ENCODE measurements at regions not wholly inside any gene's neighbourhood (a gene's known extent, or its start where the extent isn't known, plus 50 kb on each side); places are given as distances from the start of the nearest gene placed in this dataset.

GRCh38 chr5:158382473-158382872 is 523.5 kb upstream of the CLINT1 start:
- no peaks in the 10 kb centered on the region for H3K36me3 ChIP-seq
- H3K4me1 ChIP-seq = peaks cover 0 to 24% (median 8%) of the 10 kb centered on the region in 4 donors
- intact Hi-C loops (cut with DNase I; ENCODE audit: low total_unique reads) = no loop called here
- no peak overlapping the region for H3K4me3 ChIP-seq
- H3K27me3 ChIP-seq = no peaks in the 10 kb centered on the region
- no peak for TF ChIP-seq CTCF (IDR thresholded peaks at IDR 0.05)
- peak; percentile 81 to 88 for DNase-seq
- H3K9me3 ChIP-seq = no peaks in the 10 kb centered on the region
- no peak overlapping the region for H3K27ac ChIP-seq

- Histone ChIP-seq H3K27me3 (no peaks in the 10 kb centered on the region), H3K36me3 (no peaks in the 10 kb centered on the region), H3K9me3 (no peaks in the 10 kb centered on the region), H3K4me3 (no peak overlapping the region), H3K27ac (no peak overlapping the region), H3K4me1 (peaks cover 0 to 24% (median 8%) of the 10 kb centered on the region in 4 donors)
- intact Hi-C loops (cut with DNase I; ENCODE audit: low total_unique reads) = no loop called here
- no peak for TF ChIP-seq CTCF (IDR thresholded peaks at IDR 0.05)
- no peak for DNase-seq
Observed at GRCh38 chr5:158381614-158382160, 522.7 kb upstream of the CLINT1 start.

- H3K4me3 ChIP-seq = no peak overlapping the region
- no peak for DNase-seq
- intact Hi-C loops (cut with DNase I; ENCODE audit: low total_unique reads) = no loop called here
- H3K36me3 ChIP-seq = no peaks in the 10 kb centered on the region
- H3K9me3 ChIP-seq = no peaks in the 10 kb centered on the region
- no peak for TF ChIP-seq CTCF (IDR thresholded peaks at IDR 0.05)
- H3K27ac ChIP-seq = no peak overlapping the region
- peaks cover 0 to 24% (median 8%) of the 10 kb centered on the region in 4 donors for H3K4me1 ChIP-seq
- H3K27me3 ChIP-seq = no peaks in the 10 kb centered on the region
Observed at GRCh38 chr5:158380661-158381060, 521.7 kb upstream of the CLINT1 start.

- DNase-seq = no peak
Observed at GRCh38 chr5:158378931-158379330, 520.0 kb upstream of the CLINT1 start.

GRCh38 chr5:158376679-158377078 is 517.7 kb upstream of the CLINT1 start:
- DNase-seq = no peak
- Histone ChIP-seq H3K27ac (no peak overlapping the region), H3K9me3 (no peaks in the 10 kb centered on the region), H3K27me3 (no peaks in the 10 kb centered on the region), H3K4me3 (no peak overlapping the region), H3K4me1 (no peaks in the 10 kb centered on the region), H3K36me3 (no peaks in the 10 kb centered on the region)
- intact Hi-C loops (cut with DNase I; ENCODE audit: low total_unique reads) = no loop called here
- no peak for TF ChIP-seq CTCF (IDR thresholded peaks at IDR 0.05)

More at GRCh38 chr5:158378931-158379330, 520.0 kb upstream of the CLINT1 start:
- no peak overlapping the region for H3K27ac ChIP-seq
- H3K4me1 ChIP-seq = peaks cover 0 to 16% (median 8%) of the 10 kb centered on the region in 4 donors
- H3K36me3 ChIP-seq = no peaks in the 10 kb centered on the region
- intact Hi-C loops (cut with DNase I; ENCODE audit: low total_unique reads) = no loop called here
- H3K9me3 ChIP-seq = no peaks in the 10 kb centered on the region
- H3K27me3 ChIP-seq = no peaks in the 10 kb centered on the region
- no peak overlapping the region for H3K4me3 ChIP-seq
- TF ChIP-seq CTCF (IDR thresholded peaks at IDR 0.05) = no peak

- DNase-seq = no peak
- H3K27me3 ChIP-seq = no peaks in the 10 kb centered on the region
- no peak overlapping the region for H3K4me3 ChIP-seq
- no peak overlapping the region for H3K27ac ChIP-seq
- no peaks in the 10 kb centered on the region for H3K4me1 ChIP-seq
- H3K36me3 ChIP-seq = no peaks in the 10 kb centered on the region
- no peaks in the 10 kb centered on the region for H3K9me3 ChIP-seq
- no peak for TF ChIP-seq CTCF (IDR thresholded peaks at IDR 0.05)
- intact Hi-C loops (cut with DNase I; ENCODE audit: low total_unique reads) = no loop called here
Observed at GRCh38 chr5:158375531-158375930, 516.6 kb upstream of the CLINT1 start.

Data from tibial artery (tissue), 4 donors.